ENCODE measurements at regions not wholly inside any gene's neighbourhood (a gene's known extent, or its start where the extent isn't known, plus 50 kb on each side); places are given as distances from the start of the nearest gene placed in this dataset.

DNA sequence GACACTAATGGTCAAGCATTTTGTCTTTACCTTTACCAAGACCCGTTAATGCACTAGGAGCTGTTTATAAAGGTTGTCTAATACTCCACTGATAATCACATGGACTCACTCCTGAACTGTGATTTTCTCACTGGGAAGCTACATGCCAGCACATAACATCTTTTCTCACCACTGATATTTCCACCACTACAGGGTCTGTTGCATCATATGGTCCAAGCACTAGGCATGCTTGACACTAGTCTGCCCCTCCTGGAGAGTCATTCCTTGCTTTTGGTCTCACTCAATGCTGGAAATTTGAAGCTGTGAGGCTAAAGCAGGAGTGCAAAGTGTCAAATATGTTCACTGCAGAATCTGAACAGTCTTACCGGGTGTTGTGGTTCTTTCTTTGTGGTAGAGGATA lies 1576.8 kb downstream of the CDH8 start:
- DNase-seq: no peak
- H3K9ac ChIP-seq: no peak overlapping the region
- H3K9me2 ChIP-seq: no peaks in the 10 kb centered on the region
- no peaks in the 10 kb centered on the region; the same call in 1 of the 2 replicates for H3K9me3 ChIP-seq
- H2AFZ ChIP-seq (ENCODE audit: low read depth): no peak overlapping the region
- 25% methylated on average over 2 of the region's 2 CpGs for WGBS (ENCODE audit: low lambda C conversion rate)
- ChIA-PET CTCF (no interaction called here), POLR2A (no interaction called here)
- H3K79me2 ChIP-seq (ENCODE audit: insufficient read depth): no peaks in the 10 kb centered on the region
- H3K4me1 ChIP-seq (ENCODE audit: control insufficient read depth in 1 of 2, insufficient read depth in 2 of 2, low read depth in 1 of 2, low read length in 1 of 2): no peaks in the 10 kb centered on the region
- TF ChIP-seq CHD2 (IDR thresholded peaks at IDR 0.05; ENCODE audit: low read length, partially characterized antibody): no peak
- TF ChIP-seq ELF1 (IDR thresholded peaks at IDR 0.05): no peak
- TF ChIP-seq, protein P1, sequence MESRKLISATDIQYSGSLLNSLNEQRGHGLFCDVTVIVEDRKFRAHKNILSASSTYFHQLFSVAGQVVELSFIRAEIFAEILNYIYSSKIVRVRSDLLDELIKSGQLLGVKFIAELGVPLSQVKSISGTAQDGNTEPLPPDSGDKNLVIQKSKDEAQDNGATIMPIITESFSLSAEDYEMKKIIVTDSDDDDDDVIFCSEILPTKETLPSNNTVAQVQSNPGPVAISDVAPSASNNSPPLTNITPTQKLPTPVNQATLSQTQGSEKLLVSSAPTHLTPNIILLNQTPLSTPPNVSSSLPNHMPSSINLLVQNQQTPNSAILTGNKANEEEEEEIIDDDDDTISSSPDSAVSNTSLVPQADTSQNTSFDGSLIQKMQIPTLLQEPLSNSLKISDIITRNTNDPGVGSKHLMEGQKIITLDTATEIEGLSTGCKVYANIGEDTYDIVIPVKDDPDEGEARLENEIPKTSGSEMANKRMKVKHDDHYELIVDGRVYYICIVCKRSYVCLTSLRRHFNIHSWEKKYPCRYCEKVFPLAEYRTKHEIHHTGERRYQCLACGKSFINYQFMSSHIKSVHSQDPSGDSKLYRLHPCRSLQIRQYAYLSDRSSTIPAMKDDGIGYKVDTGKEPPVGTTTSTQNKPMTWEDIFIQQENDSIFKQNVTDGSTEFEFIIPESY (IDR thresholded peaks at IDR 0.05; ENCODE audit: borderline replicate concordance, low read depth): no peak
- TF ChIP-seq POLR2AphosphoS5 (IDR thresholded peaks at IDR 0.05; ENCODE audit: low read depth, low read length): no peak
- no peak for TF ChIP-seq RAD21 (IDR thresholded peaks at IDR 0.05; ENCODE audit: low read length)
- no peak for TF ChIP-seq GABPA (IDR thresholded peaks at IDR 0.05; ENCODE audit: low read depth)
- TF ChIP-seq RCOR1 (IDR thresholded peaks at IDR 0.05; ENCODE audit: low read length): no peak
- TF ChIP-seq TEAD4 (IDR thresholded peaks at IDR 0.05; ENCODE audit: borderline replicate concordance, insufficient read depth): no peak
- H3K27me3 ChIP-seq (ENCODE audit: insufficient read depth): no peaks in the 10 kb centered on the region
- H3K4me2 ChIP-seq: no peak overlapping the region
- H3K27ac ChIP-seq (ENCODE audit: low read depth in 2 of 2, low read length in 1 of 2): no peak overlapping the region
- H3F3A ChIP-seq (replicated peaks; ENCODE audit: insufficient read depth): no peaks in the 10 kb centered on the region
- no peak overlapping the region for H3K4me3 ChIP-seq (ENCODE audit: low read depth in 2 of 2, low read length in 1 of 2)
- no peaks in the 10 kb centered on the region for H3K36me3 ChIP-seq (replicated peaks in 1 of 2; ENCODE audit: control insufficient read depth in 1 of 2, insufficient read depth in 2 of 2, low read length in 1 of 2)
- no peaks in the 10 kb centered on the region for H4K20me1 ChIP-seq (ENCODE audit: insufficient read depth)

DNA sequence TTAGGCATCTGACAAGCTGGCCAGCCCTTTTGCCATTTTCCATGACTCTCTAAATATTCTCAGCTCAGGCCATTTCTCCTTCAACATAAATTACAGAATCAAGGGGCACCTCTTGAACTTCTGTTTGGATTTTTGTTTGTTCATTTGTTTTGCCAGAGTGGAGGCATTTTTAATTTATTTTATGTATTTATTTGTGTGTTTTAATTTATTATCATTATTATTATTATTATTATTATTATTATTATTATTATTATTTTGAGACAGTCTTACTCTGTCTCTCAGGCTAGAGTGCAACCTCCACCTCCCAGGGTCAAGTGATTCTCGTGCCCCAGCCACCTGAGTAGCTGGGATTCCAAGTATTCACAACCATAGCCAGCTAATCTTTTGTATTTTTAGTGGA lies 1578.0 kb downstream of the CDH8 start:
- Histone ChIP-seq H3K27me3 (ENCODE audit: insufficient read depth) (no peaks in the 10 kb centered on the region), H3K27ac (ENCODE audit: low read depth in 2 of 2, low read length in 1 of 2) (no peak overlapping the region), H3K79me2 (ENCODE audit: insufficient read depth) (no peaks in the 10 kb centered on the region), H3K9me3 (no peaks in the 10 kb centered on the region), H3K4me3 (ENCODE audit: low read depth in 2 of 2, low read length in 1 of 2) (no peak overlapping the region), H2AFZ (ENCODE audit: low read depth) (no peak overlapping the region), H3K36me3 (replicated peaks in 1 of 2; ENCODE audit: control insufficient read depth in 1 of 2, insufficient read depth in 2 of 2, low read length in 1 of 2) (no peaks in the 10 kb centered on the region), H3F3A (replicated peaks; ENCODE audit: insufficient read depth) (no peaks in the 10 kb centered on the region), H3K4me2 (no peak overlapping the region), H3K9ac (no peak overlapping the region), H4K20me1 (ENCODE audit: insufficient read depth) (no peaks in the 10 kb centered on the region), H3K9me2 (no peaks in the 10 kb centered on the region), H3K4me1 (ENCODE audit: control insufficient read depth in 1 of 2, insufficient read depth in 2 of 2, low read depth in 1 of 2, low read length in 1 of 2) (no peaks in the 10 kb centered on the region)
- DNase-seq: no peak
- POLR2A ChIA-PET: no interaction called here
- CTCF ChIA-PET: interaction anchor here (0.6 kb wide), 1 partner anchor 1524 kb away, joined by 3 read pairs; no protein-coding TSS in a partner anchor
- WGBS (ENCODE audit: low lambda C conversion rate): 4% methylated on average over 1 of the region's 1 CpG
- TF ChIP-seq, protein P2, sequence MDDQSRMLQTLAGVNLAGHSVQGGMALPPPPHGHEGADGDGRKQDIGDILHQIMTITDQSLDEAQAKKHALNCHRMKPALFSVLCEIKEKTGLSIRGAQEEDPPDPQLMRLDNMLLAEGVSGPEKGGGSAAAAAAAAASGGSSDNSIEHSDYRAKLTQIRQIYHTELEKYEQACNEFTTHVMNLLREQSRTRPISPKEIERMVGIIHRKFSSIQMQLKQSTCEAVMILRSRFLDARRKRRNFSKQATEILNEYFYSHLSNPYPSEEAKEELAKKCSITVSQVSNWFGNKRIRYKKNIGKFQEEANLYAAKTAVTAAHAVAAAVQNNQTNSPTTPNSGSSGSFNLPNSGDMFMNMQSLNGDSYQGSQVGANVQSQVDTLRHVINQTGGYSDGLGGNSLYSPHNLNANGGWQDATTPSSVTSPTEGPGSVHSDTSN (IDR thresholded peaks at IDR 0.05): no peak
- TF ChIP-seq TCF12 (IDR thresholded peaks at IDR 0.05): no peak
- TF ChIP-seq FOXM1 (IDR thresholded peaks at IDR 0.05; ENCODE audit: low read depth): no peak
- TF ChIP-seq MXI1 (IDR thresholded peaks at IDR 0.05; ENCODE audit: low read depth, low read length): no peak
- no peak for TF ChIP-seq MEF2A (IDR thresholded peaks at IDR 0.05; ENCODE audit: borderline replicate concordance, low read depth)
- TF ChIP-seq, protein P3, sequence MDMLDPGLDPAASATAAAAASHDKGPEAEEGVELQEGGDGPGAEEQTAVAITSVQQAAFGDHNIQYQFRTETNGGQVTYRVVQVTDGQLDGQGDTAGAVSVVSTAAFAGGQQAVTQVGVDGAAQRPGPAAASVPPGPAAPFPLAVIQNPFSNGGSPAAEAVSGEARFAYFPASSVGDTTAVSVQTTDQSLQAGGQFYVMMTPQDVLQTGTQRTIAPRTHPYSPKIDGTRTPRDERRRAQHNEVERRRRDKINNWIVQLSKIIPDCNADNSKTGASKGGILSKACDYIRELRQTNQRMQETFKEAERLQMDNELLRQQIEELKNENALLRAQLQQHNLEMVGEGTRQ (IDR thresholded peaks at IDR 0.05; ENCODE audit: borderline replicate concordance, low read depth, low read length): no peak
- TF ChIP-seq TEAD4 (IDR thresholded peaks at IDR 0.05; ENCODE audit: borderline replicate concordance, insufficient read depth): no peak
- no peak for TF ChIP-seq EZH2phosphoT487 (IDR thresholded peaks at IDR 0.05; ENCODE audit: borderline replicate concordance, low read depth)
- TF ChIP-seq RXRA (IDR thresholded peaks at IDR 0.05; ENCODE audit: borderline replicate concordance, low read depth): no peak
- TF ChIP-seq NRF1 (IDR thresholded peaks at IDR 0.05; ENCODE audit: low read depth, low read length): no peak
- no peak for TF ChIP-seq YY1 (IDR thresholded peaks at IDR 0.05; ENCODE audit: low read depth)
- TF ChIP-seq, protein P4, sequence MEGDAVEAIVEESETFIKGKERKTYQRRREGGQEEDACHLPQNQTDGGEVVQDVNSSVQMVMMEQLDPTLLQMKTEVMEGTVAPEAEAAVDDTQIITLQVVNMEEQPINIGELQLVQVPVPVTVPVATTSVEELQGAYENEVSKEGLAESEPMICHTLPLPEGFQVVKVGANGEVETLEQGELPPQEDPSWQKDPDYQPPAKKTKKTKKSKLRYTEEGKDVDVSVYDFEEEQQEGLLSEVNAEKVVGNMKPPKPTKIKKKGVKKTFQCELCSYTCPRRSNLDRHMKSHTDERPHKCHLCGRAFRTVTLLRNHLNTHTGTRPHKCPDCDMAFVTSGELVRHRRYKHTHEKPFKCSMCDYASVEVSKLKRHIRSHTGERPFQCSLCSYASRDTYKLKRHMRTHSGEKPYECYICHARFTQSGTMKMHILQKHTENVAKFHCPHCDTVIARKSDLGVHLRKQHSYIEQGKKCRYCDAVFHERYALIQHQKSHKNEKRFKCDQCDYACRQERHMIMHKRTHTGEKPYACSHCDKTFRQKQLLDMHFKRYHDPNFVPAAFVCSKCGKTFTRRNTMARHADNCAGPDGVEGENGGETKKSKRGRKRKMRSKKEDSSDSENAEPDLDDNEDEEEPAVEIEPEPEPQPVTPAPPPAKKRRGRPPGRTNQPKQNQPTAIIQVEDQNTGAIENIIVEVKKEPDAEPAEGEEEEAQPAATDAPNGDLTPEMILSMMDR (IDR thresholded peaks at IDR 0.05): no peak
- no peak for TF ChIP-seq EP300 (IDR thresholded peaks at IDR 0.05; ENCODE audit: borderline replicate concordance in 1 of 2, low read depth in 1 of 2, low read length in 1 of 2)
- no peak for TF ChIP-seq ELF1 (IDR thresholded peaks at IDR 0.05)
- no peak for TF ChIP-seq MAX (IDR thresholded peaks at IDR 0.05; ENCODE audit: low read depth)

Measured in SK-N-SH (cell line).